ENCODE measurements at regions not wholly inside any gene's neighbourhood (a gene's known extent, or its start where the extent isn't known, plus 50 kb on each side); places are given as distances from the start of the nearest gene placed in this dataset.
"Not testable (repeated sequence)": the region's sequence is repeated elsewhere in the genome, so short reads cannot be mapped to it uniquely, and the experiment has no call there.

DNA sequence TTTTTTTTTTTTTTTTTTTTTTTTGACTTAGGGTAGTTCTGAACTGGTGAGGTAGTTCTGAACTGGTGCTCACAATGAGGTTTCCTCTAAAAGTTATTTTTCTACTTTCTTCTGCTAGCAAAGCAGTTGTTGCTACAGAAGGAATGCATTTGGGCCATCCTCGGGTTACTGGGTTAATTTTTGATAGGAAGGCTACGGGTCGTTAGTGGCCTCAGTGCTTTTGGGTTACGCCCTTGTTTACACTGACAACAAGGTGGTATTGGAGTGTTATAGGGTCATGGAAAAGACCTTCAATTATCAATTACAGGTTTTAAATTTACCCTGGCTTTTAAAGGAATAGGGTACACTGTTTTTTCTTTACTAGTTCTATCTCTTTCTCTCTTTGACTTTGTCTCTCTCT, 1183.7 kb upstream of the CDH2 start:
- H3K27me3 ChIP-seq (ENCODE audit: control insufficient read depth in 2 of 2, insufficient read depth in 2 of 2, low read length in 2 of 2); POLR2A ChIA-PET; CTCF ChIA-PET; H3K36me3 Mint-ChIP-seq; DNase-seq; H3K4me1 Mint-ChIP-seq; H3K4me3 Mint-ChIP-seq; ATAC-seq; H3K27me3 Mint-ChIP-seq; H3K4me3 ChIP-seq (ENCODE audit: low read length); intact Hi-C loops (cut with micrococcal nuclease); H3K9me3 ChIP-seq (ENCODE audit: control insufficient read depth in 2 of 3, low read length in 3 of 3); H3K27ac Mint-ChIP-seq; H3K27ac ChIP-seq (ENCODE audit: low read depth, low read length); H3K4me1 ChIP-seq (ENCODE audit: control insufficient read depth in 2 of 2, insufficient read depth in 2 of 2, low read length in 2 of 2); H3K36me3 ChIP-seq (ENCODE audit: control insufficient read depth in 2 of 3, insufficient read depth in 3 of 3, low read length in 3 of 3): not testable (repeated sequence)
- peaks cover 5 to 34% (median 21%) of the 10 kb centered on the region in 11 donors for H3K9me3 Mint-ChIP-seq

GRCh38 chr18:29359222-29359621, 1182.3 kb upstream of the CDH2 start:
- POLR2A ChIA-PET; H3K9me3 ChIP-seq (ENCODE audit: control insufficient read depth in 2 of 3, low read length in 3 of 3); intact Hi-C loops (cut with micrococcal nuclease); DNase-seq; H3K4me3 ChIP-seq (ENCODE audit: low read length); H3K4me1 Mint-ChIP-seq; CTCF ChIA-PET; ATAC-seq; H3K27ac ChIP-seq (ENCODE audit: low read depth, low read length); H3K36me3 Mint-ChIP-seq; H3K36me3 ChIP-seq (ENCODE audit: control insufficient read depth in 2 of 3, insufficient read depth in 3 of 3, low read length in 3 of 3); H3K4me1 ChIP-seq (ENCODE audit: control insufficient read depth in 2 of 2, insufficient read depth in 2 of 2, low read length in 2 of 2); H3K27ac Mint-ChIP-seq; H3K4me3 Mint-ChIP-seq; H3K27me3 Mint-ChIP-seq; H3K27me3 ChIP-seq (ENCODE audit: control insufficient read depth in 2 of 2, insufficient read depth in 2 of 2, low read length in 2 of 2): not testable (repeated sequence)
- peaks cover 5 to 42% (median 23%) of the 10 kb centered on the region in 11 donors for H3K9me3 Mint-ChIP-seq

- no peaks in the 10 kb centered on the region for H3K27me3 Mint-ChIP-seq
- ATAC-seq (no peak), DNase-seq (no peak)
- no peaks in the 10 kb centered on the region for H3K4me1 Mint-ChIP-seq
- POLR2A ChIA-PET, result no interaction called here
- no peak overlapping the region for H3K4me3 ChIP-seq (ENCODE audit: low read length)
- H3K9me3 ChIP-seq (ENCODE audit: control insufficient read depth in 2 of 3, low read length in 3 of 3), result peaks cover 0 to 5% (median 0%) of the 10 kb centered on the region in 3 experiments
- intact Hi-C loops (cut with micrococcal nuclease), result no loop called here
- H3K27ac ChIP-seq (ENCODE audit: low read depth, low read length), result no peak overlapping the region
- peaks cover 1 to 21% (median 12%) of the 10 kb centered on the region in 11 donors for H3K9me3 Mint-ChIP-seq
- H3K27ac Mint-ChIP-seq, result no peak overlapping the region
- H3K4me3 Mint-ChIP-seq, result no peak overlapping the region
- no peaks in the 10 kb centered on the region for H3K4me1 ChIP-seq (ENCODE audit: control insufficient read depth in 2 of 2, insufficient read depth in 2 of 2, low read length in 2 of 2)
- CTCF ChIA-PET, result no interaction called here
- H3K36me3 ChIP-seq (ENCODE audit: control insufficient read depth in 2 of 3, insufficient read depth in 3 of 3, low read length in 3 of 3), result no peaks in the 10 kb centered on the region
- H3K27me3 ChIP-seq (ENCODE audit: control insufficient read depth in 2 of 2, insufficient read depth in 2 of 2, low read length in 2 of 2), result no peaks in the 10 kb centered on the region
- H3K36me3 Mint-ChIP-seq, result peaks cover 0 to 7% (median 0%) of the 10 kb centered on the region in 5 donors
Observed at GRCh38 chr18:29351171-29351570, 1174.2 kb upstream of the CDH2 start.

DNA sequence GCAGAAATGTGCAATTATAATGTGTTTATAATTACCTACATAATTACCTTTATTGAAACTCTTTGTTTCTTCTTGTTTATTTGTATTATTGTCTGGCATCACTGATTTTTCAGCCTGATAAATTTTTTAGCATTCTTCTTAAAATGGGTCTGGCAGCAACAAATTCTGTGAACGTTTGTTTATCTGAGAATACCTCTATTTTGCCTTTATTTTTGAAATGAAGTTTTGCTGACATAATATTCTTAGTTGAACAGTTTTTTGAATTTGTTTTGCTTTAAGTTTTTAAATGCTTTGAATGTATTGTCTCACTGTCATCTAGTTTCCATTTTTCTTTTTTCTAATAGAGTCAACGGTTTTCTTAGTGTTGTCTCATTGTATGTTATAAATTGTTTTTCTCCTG, 1152.0 kb upstream of the CDH2 start:
- Histone ChIP-seq H3K27ac (ENCODE audit: low read depth, low read length) (no peak overlapping the region), H3K9me3 (ENCODE audit: control insufficient read depth in 2 of 3, low read length in 3 of 3) (no peaks in the 10 kb centered on the region), H3K36me3 (ENCODE audit: control insufficient read depth in 2 of 3, insufficient read depth in 3 of 3, low read length in 3 of 3) (no peaks in the 10 kb centered on the region), H3K27me3 (ENCODE audit: control insufficient read depth in 2 of 2, insufficient read depth in 2 of 2, low read length in 2 of 2) (no peaks in the 10 kb centered on the region), H3K4me3 (ENCODE audit: low read length) (no peak overlapping the region), H3K4me1 (ENCODE audit: control insufficient read depth in 2 of 2, insufficient read depth in 2 of 2, low read length in 2 of 2) (no peaks in the 10 kb centered on the region)
- Mint-ChIP-seq H3K36me3 (no peaks in the 10 kb centered on the region), H3K27ac (no peak overlapping the region), H3K27me3 (no peaks in the 10 kb centered on the region), H3K9me3 (peaks cover 3 to 49% (median 18%) of the 10 kb centered on the region in 11 donors), H3K4me3 (no peak overlapping the region), H3K4me1 (no peaks in the 10 kb centered on the region)
- CTCF ChIA-PET, result interaction anchor here (0.5 kb wide), 1 partner anchor 33 kb away, joined by 4 read pairs; no protein-coding TSS in a partner anchor
- DNase-seq (no peak), ATAC-seq (no peak)
- intact Hi-C loops (cut with micrococcal nuclease), result no loop called here
- POLR2A ChIA-PET, result no interaction called here

GRCh38 chr18:29326214-29326613, 1149.3 kb upstream of the CDH2 start:
- CTCF ChIA-PET, result no interaction called here

DNA sequence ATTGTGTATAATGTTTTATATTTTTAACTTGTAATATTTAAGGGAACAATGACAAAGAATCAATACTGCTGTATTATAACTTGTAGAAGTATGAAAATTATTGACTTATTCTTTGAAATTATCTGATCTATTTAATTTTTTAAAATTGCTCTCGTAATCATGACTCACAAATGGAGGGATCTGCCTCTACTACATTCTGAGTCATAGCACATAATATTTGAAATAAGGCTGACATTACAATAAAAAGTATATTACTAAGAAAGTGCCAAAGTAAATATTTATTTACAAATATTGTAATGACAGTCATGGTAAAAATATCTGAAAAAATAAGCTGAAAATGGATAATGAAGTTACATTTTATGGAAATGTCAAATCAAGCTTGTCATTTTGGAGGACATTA, 1144.6 kb upstream of the CDH2 start:
- H3K27me3 Mint-ChIP-seq, result no peaks in the 10 kb centered on the region
- POLR2A ChIA-PET, result no interaction called here
- H3K4me1 Mint-ChIP-seq, result no peaks in the 10 kb centered on the region
- no peaks in the 10 kb centered on the region for H3K27me3 ChIP-seq (ENCODE audit: control insufficient read depth in 2 of 2, insufficient read depth in 2 of 2, low read length in 2 of 2)
- H3K27ac Mint-ChIP-seq, result no peak overlapping the region
- no peak overlapping the region for H3K27ac ChIP-seq (ENCODE audit: low read depth, low read length)
- no peaks in the 10 kb centered on the region for H3K4me1 ChIP-seq (ENCODE audit: control insufficient read depth in 2 of 2, insufficient read depth in 2 of 2, low read length in 2 of 2)
- H3K9me3 ChIP-seq (ENCODE audit: control insufficient read depth in 2 of 3, low read length in 3 of 3), result no peaks in the 10 kb centered on the region
- no peak overlapping the region for H3K4me3 ChIP-seq (ENCODE audit: low read length)
- no peaks in the 10 kb centered on the region for H3K36me3 ChIP-seq (ENCODE audit: control insufficient read depth in 2 of 3, insufficient read depth in 3 of 3, low read length in 3 of 3)
- H3K4me3 Mint-ChIP-seq, result no peak overlapping the region
- CTCF ChIA-PET, result no interaction called here
- ATAC-seq (no peak), DNase-seq (no peak)
- no peaks in the 10 kb centered on the region for H3K36me3 Mint-ChIP-seq
- H3K9me3 Mint-ChIP-seq, result peaks cover 2 to 40% (median 10%) of the 10 kb centered on the region in 11 donors
- intact Hi-C loops (cut with micrococcal nuclease), result no loop called here

More at GRCh38 chr18:29326214-29326613, 1149.3 kb upstream of the CDH2 start:
- Mint-ChIP-seq H3K4me3 (no peak overlapping the region), H3K27me3 (no peaks in the 10 kb centered on the region), H3K4me1 (no peaks in the 10 kb centered on the region), H3K27ac (no peak overlapping the region), H3K36me3 (no peaks in the 10 kb centered on the region), H3K9me3 (peaks cover 4 to 37% (median 15%) of the 10 kb centered on the region in 11 donors)
- intact Hi-C loops (cut with micrococcal nuclease), result no loop called here
- H3K27ac ChIP-seq (ENCODE audit: low read depth, low read length), result no peak overlapping the region
- H3K4me1 ChIP-seq (ENCODE audit: control insufficient read depth in 2 of 2, insufficient read depth in 2 of 2, low read length in 2 of 2), result no peaks in the 10 kb centered on the region
- DNase-seq, result no peak
- ATAC-seq, result no peak
- no peaks in the 10 kb centered on the region for H3K36me3 ChIP-seq (ENCODE audit: control insufficient read depth in 2 of 3, insufficient read depth in 3 of 3, low read length in 3 of 3)
- H3K4me3 ChIP-seq (ENCODE audit: low read length), result no peak overlapping the region
- POLR2A ChIA-PET, result no interaction called here
- H3K27me3 ChIP-seq (ENCODE audit: control insufficient read depth in 2 of 2, insufficient read depth in 2 of 2, low read length in 2 of 2), result no peaks in the 10 kb centered on the region
- no peaks in the 10 kb centered on the region for H3K9me3 ChIP-seq (ENCODE audit: control insufficient read depth in 2 of 3, low read length in 3 of 3)

DNA sequence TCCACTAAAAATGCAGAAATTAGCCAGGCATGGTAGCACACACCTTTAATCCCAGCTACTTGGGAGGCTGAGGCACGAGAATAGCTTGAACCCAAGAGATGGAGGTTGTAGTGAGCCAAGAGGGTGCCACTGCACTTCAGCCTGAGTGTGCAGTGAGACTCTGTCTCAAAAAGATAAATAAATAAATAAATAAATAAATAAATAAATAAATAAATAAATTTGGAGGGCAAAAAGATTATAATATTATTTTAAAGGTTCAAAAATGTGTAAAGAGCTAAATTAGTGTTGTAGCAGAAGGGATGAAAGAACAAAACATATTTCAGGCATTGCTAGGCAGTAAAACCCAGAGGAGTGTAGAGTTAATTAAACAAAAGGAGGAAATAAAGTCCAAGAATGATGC, 1136.4 kb upstream of the CDH2 start:
- no peaks in the 10 kb centered on the region for H3K27me3 Mint-ChIP-seq

More for the DNA sequence above, 1136.4 kb upstream of the CDH2 start:
- ATAC-seq (no peak), DNase-seq (no peak)
- no peak overlapping the region for H3K4me3 ChIP-seq (ENCODE audit: low read length)
- no peaks in the 10 kb centered on the region for H3K9me3 ChIP-seq (ENCODE audit: control insufficient read depth in 2 of 3, low read length in 3 of 3)
- no peaks in the 10 kb centered on the region for H3K27me3 ChIP-seq (ENCODE audit: control insufficient read depth in 2 of 2, insufficient read depth in 2 of 2, low read length in 2 of 2)
- Mint-ChIP-seq H3K36me3 (no peaks in the 10 kb centered on the region), H3K27ac (no peak overlapping the region), H3K9me3 (peaks cover 0 to 39% (median 5%) of the 10 kb centered on the region in 11 donors), H3K4me1 (peaks cover 0 to 1% (median 0%) of the 10 kb centered on the region in 7 donors), H3K4me3 (no peak overlapping the region)
- ChIA-PET POLR2A (no interaction called here), CTCF (no interaction called here)
- no peaks in the 10 kb centered on the region for H3K4me1 ChIP-seq (ENCODE audit: control insufficient read depth in 2 of 2, insufficient read depth in 2 of 2, low read length in 2 of 2)
- no peak overlapping the region for H3K27ac ChIP-seq (ENCODE audit: low read depth, low read length)
- intact Hi-C loops (cut with micrococcal nuclease), result no loop called here
- no peaks in the 10 kb centered on the region for H3K36me3 ChIP-seq (ENCODE audit: control insufficient read depth in 2 of 3, insufficient read depth in 3 of 3, low read length in 3 of 3)

All from naive thymus-derived CD4-positive, alpha-beta T cell (primary cell).